SU-DHL-6 (cell line): ENCODE measurements at regions not wholly inside any gene's neighbourhood (a gene's known extent, or its start where the extent isn't known, plus 50 kb on each side); places are given as distances from the start of the nearest gene placed in this dataset.

Experiments
- EZH2phosphoT487 ChIP-seq: fragments of 200-600 bp; sonication (generic), shearing (Covaris generic); conservative IDR thresholded peaks from 2 replicates; pipeline ENCODE4 v1.6.1; 2018; ENCODE audit warnings: mild to moderate bottlenecking, antibody characterized with exemption, low read length, moderate library complexity, mixed read lengths
- TF ChIP-seq, protein P1 (sequence below): fragments of 200-600 bp; sonication (generic); IDR thresholded peaks from one replicate; pipeline ENCODE4 v1.5.1; 2017; ENCODE audit warnings: antibody characterized with exemption, mild to moderate bottlenecking, low read length, moderate library complexity; ENCODE audit not compliant: insufficient read depth, poor library complexity, severe bottlenecking

GRCh38 chr2:7552825-7553570 is 635.8 kb downstream of the RNF144A start:
- TF ChIP-seq, protein P1, sequence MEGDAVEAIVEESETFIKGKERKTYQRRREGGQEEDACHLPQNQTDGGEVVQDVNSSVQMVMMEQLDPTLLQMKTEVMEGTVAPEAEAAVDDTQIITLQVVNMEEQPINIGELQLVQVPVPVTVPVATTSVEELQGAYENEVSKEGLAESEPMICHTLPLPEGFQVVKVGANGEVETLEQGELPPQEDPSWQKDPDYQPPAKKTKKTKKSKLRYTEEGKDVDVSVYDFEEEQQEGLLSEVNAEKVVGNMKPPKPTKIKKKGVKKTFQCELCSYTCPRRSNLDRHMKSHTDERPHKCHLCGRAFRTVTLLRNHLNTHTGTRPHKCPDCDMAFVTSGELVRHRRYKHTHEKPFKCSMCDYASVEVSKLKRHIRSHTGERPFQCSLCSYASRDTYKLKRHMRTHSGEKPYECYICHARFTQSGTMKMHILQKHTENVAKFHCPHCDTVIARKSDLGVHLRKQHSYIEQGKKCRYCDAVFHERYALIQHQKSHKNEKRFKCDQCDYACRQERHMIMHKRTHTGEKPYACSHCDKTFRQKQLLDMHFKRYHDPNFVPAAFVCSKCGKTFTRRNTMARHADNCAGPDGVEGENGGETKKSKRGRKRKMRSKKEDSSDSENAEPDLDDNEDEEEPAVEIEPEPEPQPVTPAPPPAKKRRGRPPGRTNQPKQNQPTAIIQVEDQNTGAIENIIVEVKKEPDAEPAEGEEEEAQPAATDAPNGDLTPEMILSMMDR: no peak
- TF ChIP-seq EZH2phosphoT487: no peak
